A549 (cell line): ENCODE measurements at regions not wholly inside any gene's neighbourhood (a gene's known extent, or its start where the extent isn't known, plus 50 kb on each side); places are given as distances from the start of the nearest gene placed in this dataset.

ENCODE experiments used
- CBX2 ChIP-seq: fragments of 200-600 bp; sonication (generic); IDR thresholded peaks from 2 replicates; pipeline ENCODE4 v1.6.1; 2016; ENCODE audit warnings: low read depth, mild to moderate bottlenecking, borderline replicate concordance
- EP300 ChIP-seq, 2 experiments: fragments of >200 bp; sonication (Bioruptor Twin); formaldehyde crosslinking; IDR thresholded peaks; 2 replicates in 1 of 2; 3 replicates in 1 of 2; pipeline ENCODE4 v1.6.1; 2016 to 2017
- ESRRA ChIP-seq: fragments of 150-350 bp; IDR thresholded peaks from 2 replicates; pipeline ENCODE4 v1.6.1; 2014; ENCODE audit warnings: mild to moderate bottlenecking, low read length, borderline replicate concordance
- POLR2A ChIP-seq: IDR thresholded peaks from 2 replicates; pipeline ENCODE4 v1.6.1; 2012; ENCODE audit warnings: mild to moderate bottlenecking, low read length
- RAD21 ChIP-seq, 2 experiments: fragments of >200 bp in 1 of 2; sonication (Bioruptor Twin) in 1 of 2; formaldehyde crosslinking in 1 of 2; IDR thresholded peaks in 1 of 2; conservative IDR thresholded peaks in 1 of 2; 2 replicates in 1 of 2; 3 replicates in 1 of 2; pipeline ENCODE4 v1.6.1; 2012 to 2018; ENCODE audit warnings: inconsistent platforms in 1 of 2
- RFX5 ChIP-seq: fragments of 450-650 bp; IDR thresholded peaks from 2 replicates; pipeline ENCODE4 v1.7.1; 2014; ENCODE audit warnings: antibody characterized with exemption, mild to moderate bottlenecking, moderate library complexity
- TF ChIP-seq, protein P1 (sequence below): fragments of 150-350 bp; IDR thresholded peaks from 2 replicates; pipeline ENCODE4 v1.6.1; 2014; ENCODE audit warnings: low read depth, mild to moderate bottlenecking, low read length
- TF ChIP-seq, protein P2 (sequence below): IDR thresholded peaks from 2 replicates; pipeline ENCODE4 v1.6.1; 2012; ENCODE audit warnings: low read depth, borderline replicate concordance

DNA sequence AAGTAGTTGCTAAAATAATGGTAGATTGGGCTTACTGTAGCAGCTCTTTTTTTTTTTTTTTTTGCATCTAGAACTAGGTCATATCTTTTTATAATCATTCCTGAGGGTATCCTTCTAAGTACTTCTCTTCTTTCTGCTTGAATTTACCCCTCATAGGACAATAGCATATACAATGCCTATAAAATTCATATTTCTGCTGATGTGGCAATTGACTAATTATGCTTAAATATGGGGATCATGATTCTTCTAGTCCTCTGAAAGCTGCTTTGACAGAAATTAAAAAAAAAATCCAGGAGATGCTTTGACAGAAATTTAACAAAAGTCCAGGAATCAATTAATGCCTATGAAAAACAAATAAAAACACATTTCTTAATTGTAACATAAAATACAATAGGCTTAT is 358.4 kb downstream of the CCDC85A start:
- TF ChIP-seq POLR2A = no peak
- no peak for TF ChIP-seq CBX2
- TF ChIP-seq, protein P1, sequence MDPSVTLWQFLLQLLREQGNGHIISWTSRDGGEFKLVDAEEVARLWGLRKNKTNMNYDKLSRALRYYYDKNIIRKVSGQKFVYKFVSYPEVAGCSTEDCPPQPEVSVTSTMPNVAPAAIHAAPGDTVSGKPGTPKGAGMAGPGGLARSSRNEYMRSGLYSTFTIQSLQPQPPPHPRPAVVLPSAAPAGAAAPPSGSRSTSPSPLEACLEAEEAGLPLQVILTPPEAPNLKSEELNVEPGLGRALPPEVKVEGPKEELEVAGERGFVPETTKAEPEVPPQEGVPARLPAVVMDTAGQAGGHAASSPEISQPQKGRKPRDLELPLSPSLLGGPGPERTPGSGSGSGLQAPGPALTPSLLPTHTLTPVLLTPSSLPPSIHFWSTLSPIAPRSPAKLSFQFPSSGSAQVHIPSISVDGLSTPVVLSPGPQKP = no peak
- no peak for TF ChIP-seq EP300 (IDR thresholded peaks at IDR 0.05)
- TF ChIP-seq, protein P2, sequence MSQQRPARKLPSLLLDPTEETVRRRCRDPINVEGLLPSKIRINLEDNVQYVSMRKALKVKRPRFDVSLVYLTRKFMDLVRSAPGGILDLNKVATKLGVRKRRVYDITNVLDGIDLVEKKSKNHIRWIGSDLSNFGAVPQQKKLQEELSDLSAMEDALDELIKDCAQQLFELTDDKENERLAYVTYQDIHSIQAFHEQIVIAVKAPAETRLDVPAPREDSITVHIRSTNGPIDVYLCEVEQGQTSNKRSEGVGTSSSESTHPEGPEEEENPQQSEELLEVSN = no peak
- no peak for TF ChIP-seq RFX5
- TF ChIP-seq ESRRA = no peak
- TF ChIP-seq RAD21 (conservative IDR thresholded peaks at IDR 0.05 in 1 of 2, IDR thresholded peaks at IDR 0.05 in 1 of 2) = no peak
